ENCODE measurements at regions not wholly inside any gene's neighbourhood (a gene's known extent, or its start where the extent isn't known, plus 50 kb on each side); places are given as distances from the start of the nearest gene placed in this dataset.

GRCh38 chr1:168636200-168636599, 59.8 kb downstream of the XCL1 start:
- Histone ChIP-seq H3K27ac (ENCODE audit: insufficient read depth, low read depth, low read length) (no peak overlapping the region), H2AFZ (ENCODE audit: low read depth, low read length) (no peak overlapping the region), H3K27me3 (ENCODE audit: control insufficient read depth in 2 of 2, insufficient read depth in 2 of 2, low read length in 2 of 2) (no peaks in the 10 kb centered on the region), H3K4me2 (ENCODE audit: insufficient read depth, low read length) (no peak overlapping the region), H3K9me1 (replicated peaks; ENCODE audit: control insufficient read depth, extremely low read depth, insufficient read depth, low read length) (no peaks in the 10 kb centered on the region), H3K79me2 (ENCODE audit: control insufficient read depth, insufficient read depth, low read length) (no peaks in the 10 kb centered on the region), H3K9me3 (replicated peaks; ENCODE audit: control insufficient read depth, insufficient read depth, low read length) (no peaks in the 10 kb centered on the region), H3K36me3 (ENCODE audit: control insufficient read depth in 2 of 2, extremely low read depth in 1 of 2, insufficient read depth in 2 of 2, low read length in 2 of 2) (no peaks in the 10 kb centered on the region), H3K9ac (replicated peaks; ENCODE audit: extremely low read depth, insufficient read depth, low read length) (no peak overlapping the region), H3K4me3 (replicated peaks in 1 of 3; ENCODE audit: insufficient read depth in 1 of 3, low read depth in 1 of 3, low read length in 3 of 3) (no peak overlapping the region), H3K4me1 (ENCODE audit: control insufficient read depth, extremely low read depth, insufficient read depth, low read length) (no peaks in the 10 kb centered on the region), H4K20me1 (replicated peaks; ENCODE audit: control insufficient read depth, extremely low read depth, insufficient read depth, low read length) (no peaks in the 10 kb centered on the region)
- no peak for DNase-seq (ENCODE audit: low read depth, low spot score)
- no peak for FAIRE-seq
- CTCF ChIA-PET: interaction anchor here (0.5 to 3.9 kb wide), 9 partner anchors 12 to 910 kb away, joined by 4 to 190 read pairs (median 9); partner anchors contain the start of gene ATP1B1
- POLR2A ChIA-PET: no interaction called here
- intact Hi-C loops (cut with micrococcal nuclease): loop anchor here (5.0 to 10.0 kb wide), 2 partner anchors 349 to 471 kb away; partner anchors contain the start of gene ATP1B1
- dilution Hi-C loops (cut with MboI; ENCODE audit: extremely low pct_ligation_motif_present, low sequenced_read_pairs): no loop called here
- no TSS peak for BruUV-seq (replicated peaks)
- no peak for TF ChIP-seq MYC (IDR thresholded peaks at IDR 0.05; ENCODE audit: low read depth, low read length)
- TF ChIP-seq MAX (IDR thresholded peaks at IDR 0.05; ENCODE audit: insufficient read depth, insufficient read length): no peak
- TF ChIP-seq POLR2A (IDR thresholded peaks at IDR 0.05; ENCODE audit: low read depth, low read length): no peak
- no peak for TF ChIP-seq JUN (IDR thresholded peaks at IDR 0.05; ENCODE audit: borderline replicate concordance, insufficient read depth, insufficient read length, low read depth)
- no peak for TF ChIP-seq EZH2 (IDR thresholded peaks at IDR 0.05; ENCODE audit: borderline replicate concordance, low read depth, low read length, severe bottlenecking)
- no peak for TF ChIP-seq GATA2 (IDR thresholded peaks at IDR 0.05; ENCODE audit: insufficient read depth, insufficient read length, low read depth, low read length)

GRCh38 chr1:168636642-168637111, 60.3 kb downstream of the XCL1 start:
- BruUV-seq (replicated peaks): no TSS peak
- dilution Hi-C loops (cut with MboI; ENCODE audit: extremely low pct_ligation_motif_present, low sequenced_read_pairs): no loop called here
- intact Hi-C loops (cut with micrococcal nuclease): loop anchor here (1.0 to 10.0 kb wide), 3 partner anchors 348 to 712 kb away; partner anchors contain the start of gene ATP1B1
- Histone ChIP-seq H3K36me3 (ENCODE audit: control insufficient read depth in 2 of 2, extremely low read depth in 1 of 2, insufficient read depth in 2 of 2, low read length in 2 of 2) (no peaks in the 10 kb centered on the region), H3K27ac (ENCODE audit: insufficient read depth, low read depth, low read length) (no peak overlapping the region), H3K4me3 (replicated peaks in 1 of 3; ENCODE audit: insufficient read depth in 1 of 3, low read depth in 1 of 3, low read length in 3 of 3) (no peak overlapping the region), H3K27me3 (ENCODE audit: control insufficient read depth in 2 of 2, insufficient read depth in 2 of 2, low read length in 2 of 2) (no peaks in the 10 kb centered on the region), H3K9me1 (replicated peaks; ENCODE audit: control insufficient read depth, extremely low read depth, insufficient read depth, low read length) (no peaks in the 10 kb centered on the region), H3K9ac (replicated peaks; ENCODE audit: extremely low read depth, insufficient read depth, low read length) (no peak overlapping the region), H2AFZ (ENCODE audit: low read depth, low read length) (no peak overlapping the region), H3K4me1 (ENCODE audit: control insufficient read depth, extremely low read depth, insufficient read depth, low read length) (no peaks in the 10 kb centered on the region), H3K79me2 (ENCODE audit: control insufficient read depth, insufficient read depth, low read length) (no peaks in the 10 kb centered on the region), H3K9me3 (replicated peaks; ENCODE audit: control insufficient read depth, insufficient read depth, low read length) (no peaks in the 10 kb centered on the region), H3K4me2 (ENCODE audit: insufficient read depth, low read length) (no peak overlapping the region), H4K20me1 (replicated peaks; ENCODE audit: control insufficient read depth, extremely low read depth, insufficient read depth, low read length) (no peaks in the 10 kb centered on the region)
- FAIRE-seq: no peak
- TF ChIP-seq MYC (IDR thresholded peaks at IDR 0.05; ENCODE audit: low read depth, low read length) (no peak), GATA2 (IDR thresholded peaks at IDR 0.05; ENCODE audit: insufficient read depth, insufficient read length, low read depth, low read length) (no peak), EZH2 (IDR thresholded peaks at IDR 0.05; ENCODE audit: borderline replicate concordance, low read depth, low read length, severe bottlenecking) (no peak), POLR2A (IDR thresholded peaks at IDR 0.05; ENCODE audit: low read depth, low read length) (no peak), POLR2AphosphoS5 (IDR thresholded peaks at IDR 0.05; ENCODE audit: insufficient read depth, low read depth, low read length) (no peak), MAX (IDR thresholded peaks at IDR 0.05; ENCODE audit: insufficient read depth, insufficient read length) (no peak)
- ChIA-PET POLR2A (no interaction called here), CTCF (interaction anchor here (0.5 to 3.9 kb wide), 12 partner anchors 12 to 910 kb away, joined by 4 to 190 read pairs (median 7); partner anchors contain the start of gene ATP1B1)
- DNase-seq (ENCODE audit: low read depth, low spot score): no peak

Measured in endothelial cell of umbilical vein (primary cell).